Suppressor macrophage treated with lipopolysaccharide for 1 hour (primary cell): ENCODE measurements at regions not wholly inside any gene's neighbourhood (a gene's known extent, or its start where the extent isn't known, plus 50 kb on each side); places are given as distances from the start of the nearest gene placed in this dataset.

Experiments used
- DNase-seq, 3 donors: peaks; one replicate each; pipeline ENCODE4 v3.0.0-alpha.2; 2020 to 2022

GRCh38 chr6:163965426-163966348 is 551.2 kb downstream of the QKI start:
- DNase-seq, result no peak

- no peak for DNase-seq
Observed at GRCh38 chr6:163964789-163965188, 550.3 kb downstream of the QKI start.

DNA sequence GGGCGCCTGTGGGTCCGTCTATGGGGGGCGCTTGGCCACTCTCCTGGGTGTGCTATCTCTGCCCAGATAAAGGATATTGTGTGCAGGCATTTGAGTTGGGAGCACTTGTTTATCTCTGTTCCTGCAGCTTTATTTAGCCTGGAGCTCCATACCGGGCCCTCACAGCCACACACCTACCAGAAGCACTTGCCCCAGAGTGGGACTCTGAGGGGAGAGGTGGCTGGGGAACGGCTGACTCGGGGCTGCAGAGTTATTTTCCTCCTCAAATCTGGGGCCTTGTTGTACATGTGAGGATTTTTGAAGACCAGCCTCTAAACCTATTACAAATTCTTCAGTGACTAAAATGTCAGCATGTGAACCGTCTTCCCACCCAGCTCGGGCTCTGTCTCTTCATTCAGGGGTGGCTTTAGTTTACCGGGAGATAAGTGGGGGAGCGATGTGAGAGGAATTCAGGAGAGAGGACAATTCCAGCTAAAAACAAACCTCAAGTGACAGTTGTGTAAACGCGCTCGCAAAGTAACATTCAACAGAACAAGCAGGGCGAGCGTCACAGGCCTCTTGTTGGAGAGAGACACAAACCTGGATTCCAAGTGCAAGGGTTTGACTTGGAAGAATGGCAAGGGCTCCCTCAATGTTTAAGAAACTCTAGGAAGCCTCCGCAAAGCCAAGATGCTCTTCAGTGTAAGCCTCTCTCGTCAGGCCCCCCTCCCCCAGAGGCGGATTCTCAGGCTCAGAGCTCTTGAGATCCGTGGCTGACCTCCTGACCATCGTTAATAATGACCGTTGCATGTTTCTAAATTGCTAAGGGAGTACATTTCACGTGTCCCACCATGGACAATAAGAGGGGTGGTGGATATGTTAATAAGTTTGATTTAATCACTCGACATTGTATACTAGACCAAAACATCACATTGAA is 548.9 kb downstream of the QKI start:
- DNase-seq, result no peak

DNA sequence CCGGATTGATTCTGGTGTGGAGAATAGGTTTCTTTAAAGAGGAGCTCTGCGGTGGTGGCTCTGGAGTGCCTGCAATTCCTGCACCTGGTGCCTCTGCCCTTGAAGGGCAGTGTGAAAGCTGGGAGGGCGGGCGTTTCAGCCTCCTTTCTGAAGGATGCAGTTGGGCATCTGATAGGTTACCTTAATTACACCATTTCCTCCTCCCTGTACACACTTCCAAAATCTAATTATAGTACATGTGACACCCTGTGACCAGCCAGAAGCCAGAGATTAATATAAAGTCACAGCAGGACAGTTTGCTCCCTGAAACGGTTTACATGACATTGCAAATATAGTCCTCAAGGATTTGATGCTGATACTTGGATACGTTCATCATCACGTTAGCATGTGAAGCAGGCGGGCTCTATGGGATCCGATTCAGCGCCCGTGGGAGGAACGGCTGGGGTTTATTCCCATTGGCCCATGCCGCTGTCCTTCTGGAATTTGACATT is 548.2 kb downstream of the QKI start:
- no peak for DNase-seq

DNA sequence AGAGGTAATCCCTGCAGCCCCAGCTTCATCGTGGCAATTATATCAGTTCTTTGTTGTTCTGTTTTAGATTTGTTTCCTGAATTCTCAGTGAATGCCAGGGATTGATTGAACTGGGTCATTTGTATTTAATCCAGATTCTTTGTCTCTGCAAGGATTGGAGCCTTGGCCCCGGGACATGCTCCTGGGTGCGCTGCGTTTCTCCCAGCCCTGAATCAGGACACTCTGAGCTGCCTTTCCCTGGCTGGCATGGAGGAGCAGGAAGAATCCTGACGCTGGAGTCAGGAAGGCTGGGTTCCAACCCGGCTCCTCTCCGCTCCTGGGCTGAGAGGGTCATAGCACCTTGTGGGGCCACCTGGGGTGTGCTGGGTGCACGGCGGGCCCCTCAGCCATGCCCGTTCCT is 545.6 kb downstream of the QKI start:
- no peak for DNase-seq

DNA sequence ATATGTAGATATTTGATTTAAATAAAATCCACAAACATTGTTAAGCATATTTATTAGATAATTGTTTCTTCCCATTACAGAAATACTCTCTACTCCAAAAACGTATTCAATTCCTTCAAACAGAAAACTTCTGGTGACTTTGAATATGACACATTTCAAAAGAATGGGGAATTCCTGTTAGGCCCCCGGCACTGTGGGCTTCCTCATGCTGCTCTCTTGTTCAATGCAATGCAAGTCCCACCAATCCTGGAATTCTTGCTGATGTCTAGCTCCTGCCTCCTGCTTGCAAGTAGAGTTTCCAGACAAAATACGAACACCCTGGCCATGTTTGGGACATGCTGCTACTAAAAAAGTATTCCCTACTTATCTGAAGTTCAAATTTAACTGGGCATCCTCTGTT is 544.1 kb downstream of the QKI start:
- peak; percentile 14 to 30 (median 18) for DNase-seq

- DNase-seq, result peak; percentile 89 to 93 (median 89)
Observed at GRCh38 chr6:163956571-163957407, 542.3 kb downstream of the QKI start.

GRCh38 chr6:163955756-163956155 is 541.2 kb downstream of the QKI start:
- no peak for DNase-seq

DNA sequence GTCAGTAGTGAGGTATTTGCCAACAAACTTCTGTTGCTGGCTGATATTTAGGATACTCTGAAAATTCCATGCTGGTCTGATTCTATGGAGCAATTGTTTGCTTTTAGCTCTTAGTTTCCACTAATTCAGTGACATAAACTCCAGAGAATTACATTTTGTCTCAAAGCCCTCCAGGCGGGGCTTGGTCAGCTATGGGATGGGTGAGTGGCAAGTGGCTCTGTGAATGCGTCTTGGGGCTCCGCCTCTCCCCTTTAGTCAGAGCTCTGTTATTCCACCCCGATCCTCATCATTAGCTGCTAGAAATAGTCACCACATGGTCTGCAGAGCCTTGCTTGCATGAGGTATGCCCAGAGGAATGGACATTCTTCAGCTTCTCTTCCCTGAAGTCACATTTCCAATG is 540.6 kb downstream of the QKI start:
- DNase-seq, result no peak

DNA sequence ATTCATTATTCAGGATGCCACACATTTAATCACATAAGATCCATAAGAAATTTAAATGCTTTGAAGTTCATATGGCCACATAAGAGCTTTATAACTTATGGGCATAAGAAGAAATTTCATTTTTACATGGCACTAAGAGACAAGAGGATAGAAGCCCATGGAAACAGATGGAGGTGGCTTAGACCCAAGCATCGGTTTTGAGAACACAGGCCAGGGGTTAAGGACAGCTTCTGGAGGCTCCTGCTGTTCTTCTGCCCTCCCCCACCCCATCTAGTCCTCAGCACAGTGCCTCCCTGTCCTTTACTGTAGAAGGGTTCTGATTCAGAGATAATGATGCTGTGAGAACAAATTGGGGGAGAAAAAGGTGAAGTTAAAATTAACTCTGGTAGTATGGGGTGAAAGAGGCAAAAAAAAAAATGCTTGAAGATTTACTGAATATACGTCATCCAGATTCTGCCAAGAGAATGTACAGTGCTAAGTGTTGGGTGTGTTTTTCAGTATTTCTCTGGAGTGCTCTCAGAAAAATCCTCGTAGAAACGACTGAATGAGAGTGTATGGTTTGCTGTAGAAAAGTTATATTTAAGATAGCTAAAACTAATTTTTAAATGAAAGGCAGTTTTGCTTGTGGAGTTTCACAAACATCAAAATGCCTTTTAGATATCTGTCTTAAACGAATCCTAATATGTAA is 539.7 kb downstream of the QKI start:
- DNase-seq, result no peak

DNA sequence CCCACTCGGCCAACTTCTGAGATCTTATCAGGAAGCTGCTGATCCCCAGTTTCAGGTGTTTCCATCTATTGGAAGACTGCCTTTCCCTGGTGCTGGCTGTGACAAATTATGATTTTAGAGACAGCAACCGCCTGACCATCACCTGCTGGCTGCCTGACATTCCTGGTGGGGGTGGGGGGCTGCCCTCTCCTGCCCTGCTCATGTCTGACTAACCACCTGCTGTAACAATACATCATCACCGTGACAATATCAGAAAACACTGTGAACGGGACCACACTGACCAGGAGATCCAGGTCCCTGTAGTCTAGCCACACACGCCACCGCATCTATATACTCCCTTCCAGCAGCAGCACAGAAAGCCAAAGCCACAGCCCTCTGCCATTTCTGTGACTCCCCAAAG is 537.5 kb downstream of the QKI start:
- no peak for DNase-seq

DNA sequence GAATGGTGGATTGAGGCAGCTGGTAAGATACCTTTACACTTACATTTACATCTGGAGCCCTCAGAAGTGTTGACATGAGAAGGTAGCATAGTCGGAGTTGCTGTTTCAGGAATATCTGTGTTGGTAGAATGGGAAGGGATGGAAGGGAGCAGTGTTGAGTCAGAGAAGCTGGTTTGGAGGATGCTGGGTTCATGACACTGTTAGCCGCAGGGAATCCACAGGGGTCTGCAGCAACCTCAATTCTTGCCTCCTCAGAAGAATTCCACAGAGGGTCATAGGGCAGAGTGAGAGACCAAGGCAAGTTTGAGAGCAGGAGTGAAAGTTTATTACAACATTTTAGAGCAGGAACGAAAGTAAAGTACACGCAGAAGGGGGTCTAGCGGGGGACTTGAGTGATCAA is 536.8 kb downstream of the QKI start:
- no peak for DNase-seq

DNA sequence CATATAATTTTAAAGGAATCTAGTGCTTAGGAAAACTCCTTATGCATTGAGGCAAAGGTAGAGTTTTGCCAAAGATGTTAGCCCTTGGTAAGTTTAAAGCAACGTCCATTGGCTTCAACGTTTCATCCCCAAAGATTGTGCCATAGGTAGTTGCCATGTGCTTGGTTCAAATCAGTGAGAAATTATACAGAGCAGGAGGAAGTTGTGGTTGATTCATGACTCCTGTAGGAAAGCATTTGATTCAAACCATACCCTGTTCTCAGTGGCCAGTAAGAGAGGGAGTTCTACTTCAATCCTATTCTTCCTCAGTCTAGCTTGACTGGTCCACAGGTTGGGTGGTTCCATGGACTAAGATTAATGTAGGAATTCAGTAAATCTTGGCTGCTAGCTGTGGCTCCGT is 535.6 kb downstream of the QKI start:
- no peak for DNase-seq

GRCh38 chr6:163949431-163949830 is 534.9 kb downstream of the QKI start:
- DNase-seq, result no peak

DNA sequence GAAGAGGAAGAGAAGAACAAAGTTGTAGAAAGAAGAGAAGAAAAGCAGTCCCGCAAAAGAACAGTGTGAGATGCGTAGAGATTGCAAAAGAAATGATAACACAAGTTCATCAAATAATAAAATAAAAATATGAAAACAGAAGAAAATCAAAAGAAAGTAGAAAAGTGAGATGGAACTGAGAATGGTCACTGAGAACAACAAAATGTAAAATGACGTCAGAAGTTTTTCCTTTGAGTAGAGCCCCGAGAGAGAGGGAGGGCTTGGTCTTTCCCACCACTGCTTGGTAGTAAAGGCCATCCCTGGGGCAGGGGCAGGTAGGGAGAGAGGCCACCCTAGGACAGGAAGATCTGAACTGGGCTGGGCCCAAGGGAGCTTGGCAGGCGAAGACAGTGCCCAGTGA is 533.7 kb downstream of the QKI start:
- no peak for DNase-seq

- DNase-seq, result no peak
Observed at GRCh38 chr6:163947276-163947675, 532.8 kb downstream of the QKI start.

DNA sequence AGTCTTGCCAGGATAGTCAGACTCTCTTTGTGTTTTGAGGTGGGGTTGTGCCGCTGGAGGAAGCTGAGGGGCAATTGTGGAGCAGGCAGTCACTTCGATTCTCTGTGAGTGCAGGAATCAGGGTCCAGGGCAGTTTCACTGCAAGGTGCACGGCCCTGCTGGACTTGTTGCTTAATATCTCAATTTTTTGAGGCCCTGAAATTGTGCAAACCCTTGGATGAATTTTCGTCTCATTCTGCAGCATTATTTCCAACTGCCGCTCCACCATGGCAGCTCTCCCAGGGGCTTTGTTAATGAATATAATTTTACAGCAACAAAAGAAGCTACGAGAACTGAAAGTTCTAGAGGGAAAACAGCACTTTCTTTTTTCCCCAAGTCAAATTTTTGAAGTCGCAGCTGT is 531.9 kb downstream of the QKI start:
- DNase-seq, result no peak

DNA sequence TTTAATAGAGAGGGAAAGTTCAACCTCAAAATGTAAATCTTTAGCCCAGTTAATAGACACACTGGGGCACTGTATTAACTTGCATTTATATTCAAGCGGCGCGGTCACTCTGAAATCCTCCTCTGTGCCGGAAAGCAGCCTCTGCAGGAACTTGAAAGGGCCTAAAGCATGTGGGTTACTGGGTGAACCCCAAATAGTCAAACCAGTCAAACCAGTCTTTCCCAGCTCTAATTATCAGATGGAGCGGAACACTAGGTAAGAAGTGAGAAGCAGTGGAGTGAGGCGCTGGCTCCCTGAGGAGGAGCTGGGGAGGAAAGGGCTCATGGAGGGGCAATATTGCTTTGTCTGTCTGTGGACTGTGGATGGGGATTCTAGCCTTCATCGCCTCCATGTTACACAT is 531.3 kb downstream of the QKI start:
- DNase-seq, result no peak

DNA sequence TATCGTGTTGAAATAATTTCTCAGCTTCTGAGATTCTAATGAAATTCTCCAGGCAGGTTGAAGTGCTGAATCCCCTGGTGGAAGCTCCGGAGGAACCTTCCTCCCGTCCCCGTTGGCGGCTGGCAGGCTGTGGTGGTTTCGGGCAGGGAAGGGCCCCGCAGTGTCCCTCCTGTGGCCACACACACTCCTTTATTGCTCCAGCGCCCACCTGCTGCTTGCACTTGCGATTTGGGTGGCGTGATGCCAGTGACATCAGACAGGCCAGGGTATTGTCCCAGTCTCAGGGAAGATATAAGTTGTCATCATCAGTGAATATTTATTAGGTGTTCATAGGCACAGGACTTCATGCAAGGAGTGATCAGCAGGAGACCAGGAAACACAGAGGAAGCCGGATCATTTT is 530.4 kb downstream of the QKI start:
- no peak for DNase-seq

GRCh38 chr6:163943607-163944385 is 529.3 kb downstream of the QKI start:
- no peak for DNase-seq

DNA sequence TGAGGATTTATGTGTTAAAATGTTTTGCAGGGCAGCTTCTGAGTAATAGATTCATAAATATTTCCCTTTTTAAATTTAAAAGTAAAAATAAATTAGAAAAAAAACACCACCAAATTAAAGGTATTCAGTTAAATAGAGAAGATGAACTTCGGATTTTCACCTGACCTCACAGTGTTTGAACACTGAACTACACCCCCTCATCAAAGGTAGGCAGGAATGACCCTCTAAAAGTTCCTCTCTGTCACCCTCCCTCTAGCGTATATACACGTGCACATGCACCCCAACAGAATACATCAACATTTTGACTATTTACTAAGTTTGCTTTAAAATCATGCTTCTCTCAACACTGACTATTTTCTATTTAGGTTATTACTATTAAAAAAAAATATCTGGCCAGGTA is 528.3 kb downstream of the QKI start:
- DNase-seq, result no peak
